ENCODE measurements at regions not wholly inside any gene's neighbourhood (a gene's known extent, or its start where the extent isn't known, plus 50 kb on each side); places are given as distances from the start of the nearest gene placed in this dataset.

DNA sequence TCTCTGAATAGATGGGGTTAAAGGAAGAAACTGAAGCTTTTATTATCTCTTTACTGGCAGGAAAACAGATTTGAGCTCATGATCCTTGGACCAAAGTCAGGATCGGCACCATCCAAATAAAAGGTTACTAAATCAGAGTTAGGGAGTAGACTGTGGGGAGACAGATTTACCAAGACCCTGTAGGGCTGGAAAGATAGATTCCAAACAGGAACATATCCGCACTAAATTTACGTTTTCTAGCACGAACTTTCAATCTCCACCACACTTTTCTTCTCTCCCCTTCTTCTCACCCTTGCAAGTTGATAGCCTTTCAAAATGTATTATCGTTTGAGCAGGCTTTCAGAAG, 120.0 kb upstream of the HMHB1 start:
- CTCF ChIA-PET = interaction anchor here (0.7 kb wide), 1 partner anchor 273 kb away, joined by 4 read pairs; no protein-coding TSS in a partner anchor
- no peaks in the 10 kb centered on the region for H3K36me3 ChIP-seq (ENCODE audit: low read depth)
- no peaks in the 10 kb centered on the region for H3K79me2 ChIP-seq (ENCODE audit: low read depth)
- no peaks in the 10 kb centered on the region for H3K27me3 ChIP-seq (ENCODE audit: insufficient read depth, low read depth)
- DNase-seq = no peak
- no peaks in the 10 kb centered on the region for H3K9me3 ChIP-seq (ENCODE audit: insufficient read depth, low read depth)
- POLR2A ChIA-PET (ENCODE audit: unreplicated experiment) = no interaction called here
- no peak for TF ChIP-seq EZH2 (IDR thresholded peaks at IDR 0.05; ENCODE audit: low read depth)
- TF ChIP-seq CTCF (conservative IDR thresholded peaks at IDR 0.05) = no peak
- no peaks in the 10 kb centered on the region for H3K4me1 ChIP-seq (replicated peaks; ENCODE audit: insufficient read depth)
- BruUV-seq (replicated peaks) = no TSS peak
- no peak overlapping the region for H3K4me3 ChIP-seq
- H3F3A ChIP-seq (ENCODE audit: insufficient read depth, low read depth) = no peaks in the 10 kb centered on the region
- no peak overlapping the region for H3K4me2 ChIP-seq
- no peak overlapping the region for H3K27ac ChIP-seq
- H2AFZ ChIP-seq = no peak overlapping the region
- intact Hi-C loops (cut with micrococcal nuclease; ENCODE audit: unreplicated experiment) = no loop called here
- H4K20me1 ChIP-seq (ENCODE audit: insufficient read depth) = no peaks in the 10 kb centered on the region
- H3K9me2 ChIP-seq (ENCODE audit: insufficient read depth) = no peaks in the 10 kb centered on the region

DNA sequence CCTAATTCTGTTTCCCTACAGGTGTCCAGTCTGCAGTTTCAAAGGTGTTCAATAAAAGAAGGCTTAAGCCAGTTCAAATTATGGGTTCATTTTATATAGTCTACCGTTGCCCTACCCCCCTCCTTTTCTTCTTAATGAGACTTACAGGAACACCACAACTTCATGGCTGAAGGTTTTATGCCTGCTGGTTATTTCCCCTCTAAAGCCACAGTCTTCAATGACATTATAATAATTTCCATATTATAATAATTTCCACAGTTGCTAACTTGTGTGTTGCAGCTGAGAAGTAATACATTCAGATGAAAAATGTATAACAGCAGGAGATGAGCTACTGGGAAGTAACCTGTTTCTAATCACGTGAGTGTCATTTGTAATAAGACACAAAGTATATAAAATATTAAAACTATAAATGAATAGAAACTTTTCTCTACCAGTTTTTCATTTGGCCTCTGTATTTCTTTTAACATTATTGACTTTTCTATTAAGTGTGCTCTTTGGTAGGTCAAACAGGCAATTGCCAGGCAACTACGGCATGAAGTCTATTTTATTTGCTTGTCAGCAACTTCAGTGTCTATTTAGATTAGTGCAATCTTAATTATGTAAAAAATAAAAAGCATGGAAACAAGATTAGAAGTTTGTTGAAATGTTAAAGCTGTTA, 120.5 kb upstream of the HMHB1 start:
- no peak for TF ChIP-seq CTCF (conservative IDR thresholded peaks at IDR 0.05)
- no peak for TF ChIP-seq EZH2 (IDR thresholded peaks at IDR 0.05; ENCODE audit: low read depth)
- H2AFZ ChIP-seq = no peak overlapping the region
- no peak overlapping the region for H3K4me3 ChIP-seq
- H3K79me2 ChIP-seq (ENCODE audit: low read depth) = no peaks in the 10 kb centered on the region
- POLR2A ChIA-PET (ENCODE audit: unreplicated experiment) = no interaction called here
- intact Hi-C loops (cut with micrococcal nuclease; ENCODE audit: unreplicated experiment) = no loop called here
- no peaks in the 10 kb centered on the region for H4K20me1 ChIP-seq (ENCODE audit: insufficient read depth)
- BruUV-seq (replicated peaks) = no TSS peak
- H3K27ac ChIP-seq = no peak overlapping the region
- CTCF ChIA-PET = interaction anchor here (0.7 kb wide), 1 partner anchor 274 kb away, joined by 4 read pairs; no protein-coding TSS in a partner anchor
- no peaks in the 10 kb centered on the region for H3F3A ChIP-seq (ENCODE audit: insufficient read depth, low read depth)
- no peaks in the 10 kb centered on the region for H3K36me3 ChIP-seq (ENCODE audit: low read depth)
- H3K27me3 ChIP-seq (ENCODE audit: insufficient read depth, low read depth) = no peaks in the 10 kb centered on the region
- no peaks in the 10 kb centered on the region for H3K4me1 ChIP-seq (replicated peaks; ENCODE audit: insufficient read depth)
- no peak for DNase-seq
- no peaks in the 10 kb centered on the region for H3K9me2 ChIP-seq (ENCODE audit: insufficient read depth)
- no peaks in the 10 kb centered on the region for H3K9me3 ChIP-seq (ENCODE audit: insufficient read depth, low read depth)
- H3K4me2 ChIP-seq = no peak overlapping the region

GRCh38 chr5:143687604-143688003, 124.4 kb upstream of the HMHB1 start:
- TF ChIP-seq EZH2 (IDR thresholded peaks at IDR 0.05; ENCODE audit: low read depth) (no peak), CTCF (conservative IDR thresholded peaks at IDR 0.05) (no peak)
- DNase-seq = no peak
- Histone ChIP-seq H3K9me3 (ENCODE audit: insufficient read depth, low read depth) (no peaks in the 10 kb centered on the region), H3K36me3 (ENCODE audit: low read depth) (no peaks in the 10 kb centered on the region), H3K4me2 (no peak overlapping the region), H4K20me1 (ENCODE audit: insufficient read depth) (no peaks in the 10 kb centered on the region), H2AFZ (no peak overlapping the region), H3F3A (ENCODE audit: insufficient read depth, low read depth) (no peaks in the 10 kb centered on the region), H3K79me2 (ENCODE audit: low read depth) (no peaks in the 10 kb centered on the region), H3K4me3 (no peak overlapping the region), H3K4me1 (replicated peaks; ENCODE audit: insufficient read depth) (no peaks in the 10 kb centered on the region), H3K27ac (no peak overlapping the region), H3K9me2 (ENCODE audit: insufficient read depth) (no peaks in the 10 kb centered on the region), H3K27me3 (ENCODE audit: insufficient read depth, low read depth) (no peaks in the 10 kb centered on the region)
- ChIA-PET POLR2A (ENCODE audit: unreplicated experiment) (no interaction called here), CTCF (no interaction called here)
- intact Hi-C loops (cut with micrococcal nuclease; ENCODE audit: unreplicated experiment) = no loop called here
- no TSS peak for BruUV-seq (replicated peaks)

Data from PC-9 (cell line).